Gastrocnemius medialis (tissue), 4 donors: ENCODE measurements at regions not wholly inside any gene's neighbourhood (a gene's known extent, or its start where the extent isn't known, plus 50 kb on each side); places are given as distances from the start of the nearest gene placed in this dataset.

Experiments
- POLR2A ChIP-seq, 2 donors: fragments of 450-650 bp; IDR thresholded peaks; one replicate each; pipeline ENCODE4 v1.6.1; 2017; ENCODE audit warnings: antibody characterized with exemption in 2 of 2, mild to moderate bottlenecking in 2 of 2, moderate library complexity in 2 of 2
- TF ChIP-seq, protein P1 (sequence below), 5 experiments: fragments of 450-650 bp in 3 of 5; fragments of 200-600 bp in 2 of 5; sonication (generic) in 2 of 5; IDR thresholded peaks in 4 of 5; conservative IDR thresholded peaks in 1 of 5; 1 replicate in 4 of 5; 2 replicates in 1 of 5; pipeline ENCODE4 v1.5.1; 2016 to 2019; ENCODE audit warnings: antibody characterized with exemption in 5 of 5, mild to moderate bottlenecking in 3 of 5, moderate library complexity in 3 of 5

DNA sequence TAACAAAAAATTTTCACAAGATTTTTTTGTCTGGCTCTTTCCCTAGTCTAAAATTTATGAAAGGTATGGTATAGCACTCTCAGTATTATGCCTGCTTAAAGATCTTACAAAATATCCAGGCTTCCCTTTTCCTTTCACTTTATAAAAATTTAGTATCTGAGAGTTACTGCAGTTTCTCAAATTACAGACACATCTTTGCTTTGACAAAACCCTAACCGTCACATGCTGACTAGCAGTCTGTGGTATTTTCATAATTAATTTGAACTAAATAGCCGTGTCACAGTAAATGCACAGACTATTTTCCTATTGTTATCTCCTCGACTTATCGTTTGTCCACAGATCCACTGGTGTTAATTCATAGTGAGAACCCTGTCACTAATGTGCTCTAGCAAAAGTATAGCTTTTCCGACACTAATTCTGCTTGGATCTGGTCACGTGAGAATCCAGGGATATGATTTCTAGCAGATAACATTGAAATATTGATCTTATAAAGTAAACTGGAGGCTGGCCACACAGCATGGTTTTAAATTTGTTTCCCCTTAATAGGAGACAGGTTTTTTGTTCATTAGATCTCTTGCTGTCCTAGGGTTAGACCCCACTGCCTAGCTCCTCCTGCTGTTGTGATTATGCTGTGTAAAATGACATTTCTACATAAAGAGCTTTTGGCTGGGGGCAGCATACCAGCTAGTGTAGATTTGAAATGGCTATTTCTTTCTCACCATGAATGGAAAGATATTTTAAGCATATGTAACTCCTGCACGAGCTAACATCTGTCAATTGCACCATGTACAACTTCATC, 340.6 kb upstream of the SASH1 start:
- TF ChIP-seq, protein P1, sequence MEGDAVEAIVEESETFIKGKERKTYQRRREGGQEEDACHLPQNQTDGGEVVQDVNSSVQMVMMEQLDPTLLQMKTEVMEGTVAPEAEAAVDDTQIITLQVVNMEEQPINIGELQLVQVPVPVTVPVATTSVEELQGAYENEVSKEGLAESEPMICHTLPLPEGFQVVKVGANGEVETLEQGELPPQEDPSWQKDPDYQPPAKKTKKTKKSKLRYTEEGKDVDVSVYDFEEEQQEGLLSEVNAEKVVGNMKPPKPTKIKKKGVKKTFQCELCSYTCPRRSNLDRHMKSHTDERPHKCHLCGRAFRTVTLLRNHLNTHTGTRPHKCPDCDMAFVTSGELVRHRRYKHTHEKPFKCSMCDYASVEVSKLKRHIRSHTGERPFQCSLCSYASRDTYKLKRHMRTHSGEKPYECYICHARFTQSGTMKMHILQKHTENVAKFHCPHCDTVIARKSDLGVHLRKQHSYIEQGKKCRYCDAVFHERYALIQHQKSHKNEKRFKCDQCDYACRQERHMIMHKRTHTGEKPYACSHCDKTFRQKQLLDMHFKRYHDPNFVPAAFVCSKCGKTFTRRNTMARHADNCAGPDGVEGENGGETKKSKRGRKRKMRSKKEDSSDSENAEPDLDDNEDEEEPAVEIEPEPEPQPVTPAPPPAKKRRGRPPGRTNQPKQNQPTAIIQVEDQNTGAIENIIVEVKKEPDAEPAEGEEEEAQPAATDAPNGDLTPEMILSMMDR (IDR thresholded peaks at IDR 0.05 in 4 of 5, conservative IDR thresholded peaks at IDR 0.05 in 1 of 5) = no peak
- TF ChIP-seq POLR2A (IDR thresholded peaks at IDR 0.05) = no peak
